ENCODE measurements at regions not wholly inside any gene's neighbourhood (a gene's known extent, or its start where the extent isn't known, plus 50 kb on each side); places are given as distances from the start of the nearest gene placed in this dataset.

- Histone ChIP-seq H3K36me3 (ENCODE audit: insufficient read depth, low read length) (no peaks in the 10 kb centered on the region), H3K27ac (ENCODE audit: low read depth, low read length, poor library complexity, severe bottlenecking) (no peak overlapping the region), H3K4me2 (ENCODE audit: low read length) (no peak overlapping the region), H4K20me1 (ENCODE audit: insufficient read depth, low read length) (no peaks in the 10 kb centered on the region), H3K9me2 (ENCODE audit: insufficient read depth, low read length) (no peaks in the 10 kb centered on the region), H3K4me1 (ENCODE audit: insufficient read depth, low read length, poor library complexity, severe bottlenecking) (no peaks in the 10 kb centered on the region), H3K9me3 (ENCODE audit: low read length) (no peaks in the 10 kb centered on the region; the same call in 1 of the 2 replicates), H3K4me3 (ENCODE audit: low read depth, low read length, poor library complexity, severe bottlenecking) (no peak overlapping the region), H2AFZ (ENCODE audit: low read length) (no peak overlapping the region), H3K79me2 (ENCODE audit: insufficient read depth, low read depth, low read length) (no peaks in the 10 kb centered on the region)
- CTCF ChIA-PET (ENCODE audit: unreplicated experiment): no interaction called here
- POLR2A ChIA-PET: no interaction called here
- DNase-seq (ENCODE audit: low spot score): no peak
- no TSS peak for BruUV-seq (replicated peaks)
- no peak for TF ChIP-seq EZH2phosphoT487 (IDR thresholded peaks at IDR 0.05; ENCODE audit: borderline replicate concordance, low read depth, low read length)
- no peak for TF ChIP-seq CTCF (conservative IDR thresholded peaks at IDR 0.05; ENCODE audit: low read length)
- intact Hi-C loops (cut with micrococcal nuclease; ENCODE audit: unreplicated experiment): no loop called here
Observed at GRCh38 chr9:88716596-88717290, 181.8 kb downstream of the NXNL2 start.

DNA sequence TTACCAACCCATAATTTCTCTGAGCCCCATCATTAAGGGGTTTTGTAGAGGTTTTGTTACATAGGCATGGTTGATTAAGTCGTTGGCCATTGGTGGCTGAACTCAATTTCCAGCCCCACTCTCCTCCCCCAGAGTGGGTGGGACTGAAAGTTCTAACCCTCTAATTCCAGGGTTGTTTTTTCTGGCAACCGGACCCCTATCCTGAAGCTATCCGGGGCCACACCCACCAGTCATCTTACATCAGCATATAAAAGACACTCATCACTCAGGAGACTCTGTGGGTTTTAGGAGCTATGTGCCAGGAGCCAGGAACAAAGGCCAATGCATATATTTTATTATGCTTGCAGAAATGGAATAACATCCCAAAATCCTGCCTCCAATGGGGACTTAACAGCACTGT, 186.0 kb downstream of the NXNL2 start:
- BruUV-seq (replicated peaks): no TSS peak
- no peaks in the 10 kb centered on the region for H3K79me2 ChIP-seq (ENCODE audit: insufficient read depth, low read depth, low read length)
- intact Hi-C loops (cut with micrococcal nuclease; ENCODE audit: unreplicated experiment): loop anchor here (5.0 kb wide), 1 partner anchor 281 kb away; no protein-coding TSS in a partner anchor
- no peaks in the 10 kb centered on the region for H3K36me3 ChIP-seq (ENCODE audit: insufficient read depth, low read length)
- H3K27ac ChIP-seq (ENCODE audit: low read depth, low read length, poor library complexity, severe bottlenecking): no peak overlapping the region
- no peaks in the 10 kb centered on the region for H3K4me1 ChIP-seq (ENCODE audit: insufficient read depth, low read length, poor library complexity, severe bottlenecking)
- no peak overlapping the region for H2AFZ ChIP-seq (ENCODE audit: low read length)
- TF ChIP-seq EZH2phosphoT487 (IDR thresholded peaks at IDR 0.05; ENCODE audit: borderline replicate concordance, low read depth, low read length) (no peak), CTCF (conservative IDR thresholded peaks at IDR 0.05; ENCODE audit: low read length) (no peak)
- H3K4me3 ChIP-seq (ENCODE audit: low read depth, low read length, poor library complexity, severe bottlenecking): no peak overlapping the region
- H3K9me3 ChIP-seq (ENCODE audit: low read length): no peaks in the 10 kb centered on the region; the same call in 1 of the 2 replicates
- no peaks in the 10 kb centered on the region for H4K20me1 ChIP-seq (ENCODE audit: insufficient read depth, low read length)
- no peak for DNase-seq (ENCODE audit: low spot score)
- CTCF ChIA-PET (ENCODE audit: unreplicated experiment): no interaction called here
- no peaks in the 10 kb centered on the region for H3K9me2 ChIP-seq (ENCODE audit: insufficient read depth, low read length)
- POLR2A ChIA-PET: no interaction called here
- H3K4me2 ChIP-seq (ENCODE audit: low read length): no peak overlapping the region

DNA sequence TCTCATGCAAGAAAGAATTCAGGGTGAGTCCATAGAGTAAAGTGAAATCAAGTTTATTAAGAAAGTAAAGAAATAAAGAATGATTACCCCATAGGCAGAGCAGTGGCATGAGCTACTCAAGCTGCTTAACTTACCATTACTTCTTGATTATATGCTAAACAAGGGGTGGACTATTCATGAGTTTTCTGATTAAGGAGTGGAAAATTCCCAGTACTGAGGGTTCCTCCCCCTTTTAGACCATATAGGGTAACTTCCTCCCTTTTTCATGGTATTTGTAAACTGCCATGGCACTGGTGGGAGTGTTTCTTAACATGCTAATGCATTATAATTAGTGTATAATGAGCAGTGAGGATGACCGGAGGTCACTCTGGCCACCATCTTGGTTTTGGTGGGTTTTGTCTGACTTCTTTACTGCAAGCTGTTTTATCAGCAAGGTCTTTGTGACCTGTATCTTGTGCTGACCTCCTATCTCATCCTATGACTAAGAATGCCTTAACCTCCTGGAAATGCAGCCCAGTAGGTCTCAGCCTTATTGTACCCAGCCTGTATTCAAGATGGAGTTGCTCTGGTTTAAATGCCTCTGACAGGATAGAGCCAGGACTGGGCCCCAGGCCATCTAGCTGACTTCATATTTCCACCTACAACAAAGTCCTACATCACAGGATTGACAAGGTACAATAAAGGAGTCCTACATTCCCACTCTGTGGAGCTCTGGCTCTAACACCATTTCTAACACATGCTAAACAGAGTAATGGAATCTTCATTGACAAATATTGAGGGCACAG, 186.7 kb downstream of the NXNL2 start:
- H3K79me2 ChIP-seq (ENCODE audit: insufficient read depth, low read depth, low read length): no peaks in the 10 kb centered on the region
- H3K9me2 ChIP-seq (ENCODE audit: insufficient read depth, low read length): no peaks in the 10 kb centered on the region
- no peaks in the 10 kb centered on the region for H4K20me1 ChIP-seq (ENCODE audit: insufficient read depth, low read length)
- no peak for DNase-seq (ENCODE audit: low spot score)
- H3K4me2 ChIP-seq (ENCODE audit: low read length): no peak overlapping the region
- ChIA-PET CTCF (ENCODE audit: unreplicated experiment) (no interaction called here), POLR2A (no interaction called here)
- no TSS peak for BruUV-seq (replicated peaks)
- no peak overlapping the region for H3K27ac ChIP-seq (ENCODE audit: low read depth, low read length, poor library complexity, severe bottlenecking)
- H3K36me3 ChIP-seq (ENCODE audit: insufficient read depth, low read length): no peaks in the 10 kb centered on the region
- H2AFZ ChIP-seq (ENCODE audit: low read length): no peak overlapping the region
- no peaks in the 10 kb centered on the region for H3K4me1 ChIP-seq (ENCODE audit: insufficient read depth, low read length, poor library complexity, severe bottlenecking)
- no peak for TF ChIP-seq CTCF (conservative IDR thresholded peaks at IDR 0.05; ENCODE audit: low read length)
- TF ChIP-seq EZH2phosphoT487 (IDR thresholded peaks at IDR 0.05; ENCODE audit: borderline replicate concordance, low read depth, low read length): no peak
- intact Hi-C loops (cut with micrococcal nuclease; ENCODE audit: unreplicated experiment): loop anchor here (5.0 kb wide), 1 partner anchor 281 kb away; no protein-coding TSS in a partner anchor
- no peaks in the 10 kb centered on the region; the same call in 1 of the 2 replicates for H3K9me3 ChIP-seq (ENCODE audit: low read length)
- no peak overlapping the region for H3K4me3 ChIP-seq (ENCODE audit: low read depth, low read length, poor library complexity, severe bottlenecking)

All from OCI-LY7 (cell line).